Trophoblast cell (in vitro differentiated cells and primary cell): ENCODE measurements at regions not wholly inside any gene's neighbourhood (a gene's known extent, or its start where the extent isn't known, plus 50 kb on each side); places are given as distances from the start of the nearest gene placed in this dataset.

ENCODE experiments used
- DNase-seq, 2 donors: peaks; one replicate each; pipeline ENCODE4 v3.0.0-alpha.2; 2016
- H2AFZ ChIP-seq: 2 replicates; pipeline ENCODE4 v1.6.1; 2013; ENCODE audit warnings: low read length, moderate library complexity, mild to moderate bottlenecking; ENCODE audit not compliant: insufficient read depth, poor library complexity
- H2AK5ac ChIP-seq: 2 replicates; pipeline ENCODE4 v1.6.1; 2013; ENCODE audit warnings: mild to moderate bottlenecking, low read length
- H2BK120ac ChIP-seq: 2 replicates; pipeline ENCODE4 v1.6.1; 2013; ENCODE audit warnings: low read length, mild to moderate bottlenecking, moderate library complexity; ENCODE audit not compliant: insufficient read depth, poor library complexity
- H2BK12ac ChIP-seq: 2 replicates; pipeline ENCODE4 v1.6.1; 2013; ENCODE audit warnings: mild to moderate bottlenecking, low read length, moderate library complexity
- H2BK5ac ChIP-seq: 2 replicates; pipeline ENCODE4 v1.6.1; 2013; ENCODE audit warnings: low read length, low read depth, moderate library complexity, mild to moderate bottlenecking; ENCODE audit not compliant: poor library complexity
- H3K14ac ChIP-seq: 2 replicates; pipeline ENCODE4 v1.6.1; 2013; ENCODE audit warnings: mild to moderate bottlenecking, low read length
- H3K18ac ChIP-seq: 2 replicates; pipeline ENCODE4 v1.6.1; 2013; ENCODE audit warnings: mild to moderate bottlenecking, low read length
- H3K23ac ChIP-seq: 2 replicates; pipeline ENCODE4 v1.6.1; 2013; ENCODE audit warnings: low read length
- H3K27ac ChIP-seq: 2 replicates; pipeline ENCODE4 v1.5.1; 2013; ENCODE audit warnings: low read depth, mild to moderate bottlenecking, inconsistent platforms, low read length, moderate library complexity
- H3K27me3 ChIP-seq: 2 replicates; pipeline ENCODE4 v1.6.1; 2013; ENCODE audit warnings: inconsistent platforms, mild to moderate bottlenecking, low read length, moderate library complexity; ENCODE audit not compliant: insufficient read depth
- H3K36me3 ChIP-seq, 2 experiments: 1 replicate in 1 of 2; 2 replicates in 1 of 2; pipeline ENCODE4 v1.6.1; 2013; ENCODE audit warnings: low read length in 2 of 2, mild to moderate bottlenecking in 2 of 2, moderate library complexity in 1 of 2; ENCODE audit not compliant: insufficient read depth in 2 of 2, control insufficient read depth in 1 of 2
- H3K4ac ChIP-seq: 2 replicates; pipeline ENCODE4 v1.6.1; 2013; ENCODE audit warnings: low read depth, mild to moderate bottlenecking, low read length, moderate library complexity
- H3K4me1 ChIP-seq, 2 experiments: 1 replicate in 1 of 2; 2 replicates in 1 of 2; pipeline ENCODE4 v1.6.1; 2013; ENCODE audit warnings: low read length in 2 of 2, mild to moderate bottlenecking in 2 of 2, moderate library complexity in 1 of 2; ENCODE audit not compliant: insufficient read depth in 2 of 2, control insufficient read depth in 1 of 2
- H3K4me2 ChIP-seq: 2 replicates; pipeline ENCODE4 v1.6.1; 2013; ENCODE audit warnings: inconsistent platforms, mild to moderate bottlenecking, low read length, moderate library complexity
- H3K4me3 ChIP-seq: 2 replicates; pipeline ENCODE4 v1.5.1; 2013; ENCODE audit warnings: mild to moderate bottlenecking, low read depth, low read length, inconsistent platforms
- H3K79me1 ChIP-seq: one replicate; pipeline ENCODE4 v1.6.1; 2013; ENCODE audit warnings: low read length
- H3K79me2 ChIP-seq: 2 replicates; pipeline ENCODE4 v1.6.1; 2013; ENCODE audit warnings: low read length, mild to moderate bottlenecking; ENCODE audit not compliant: control insufficient read depth, insufficient read depth, poor library complexity
- H3K9ac ChIP-seq: 2 replicates; pipeline ENCODE4 v1.6.1; 2013; ENCODE audit warnings: mild to moderate bottlenecking, low read length
- H3K9me3 ChIP-seq: 2 replicates; pipeline ENCODE4 v1.6.1; 2013; ENCODE audit warnings: low read depth, mild to moderate bottlenecking, control low read depth, inconsistent platforms, low read length; ENCODE audit not compliant: insufficient read depth
- H4K12ac ChIP-seq: 2 replicates; pipeline ENCODE4 v1.6.1; 2013; ENCODE audit warnings: low read depth, mild to moderate bottlenecking, low read length, moderate library complexity
- H4K8ac ChIP-seq: 2 replicates; pipeline ENCODE4 v1.6.1; 2013; ENCODE audit warnings: low read depth, mild to moderate bottlenecking, low read length, moderate library complexity
- H4K91ac ChIP-seq: one replicate; pipeline ENCODE4 v1.6.1; 2013; ENCODE audit warnings: low read depth, mild to moderate bottlenecking, low read length, moderate library complexity
- WGBS: extraction: QIAGEN DNeasy Blood & Tissue Kit; methylation state at CpG from one replicate; pipeline ENCODE4 v1.1.7; 2013; ENCODE audit warnings: missing lambda C conversion rate; ENCODE audit not compliant: insufficient read length, insufficient coverage; ENCODE audit errors: extremely low coverage; 5-methylcytosine and 5-hydroxymethylcytosine counted together

GRCh38 chr10:29035721-29036120, 253.1 kb upstream of the LYZL1 start:
- Histone ChIP-seq H4K8ac (no peak overlapping the region), H4K91ac (no peak overlapping the region), H3K4me2 (no peak overlapping the region), H2BK12ac (no peak overlapping the region), H3K14ac (no peak overlapping the region), H3K4me1 (peaks cover 0 to 3% of the 10 kb centered on the region in 2 experiments), H3K79me1 (peaks cover 3% of the 10 kb centered on the region), H3K79me2 (no peaks in the 10 kb centered on the region), H2AK5ac (no peak overlapping the region), H2BK5ac (no peak overlapping the region), H3K4me3 (no peak overlapping the region), H2AFZ (no peak overlapping the region), H3K4ac (no peak overlapping the region), H3K9ac (no peak overlapping the region), H3K27me3 (no peaks in the 10 kb centered on the region), H3K23ac (no peak overlapping the region), H3K18ac (no peak overlapping the region), H3K9me3 (peaks cover 2% of the 10 kb centered on the region), H2BK120ac (no peak overlapping the region), H4K12ac (no peak overlapping the region), H3K36me3 (no peaks in the 10 kb centered on the region), H3K27ac (no peak overlapping the region)
- WGBS, result no CpG with 5 or more reads among the region's 2 CpGs
- DNase-seq, result no peak

- no peak overlapping the region for H4K91ac ChIP-seq
- no peak overlapping the region for H2BK12ac ChIP-seq
- H2BK120ac ChIP-seq, result no peak overlapping the region
- peaks cover 3% of the 10 kb centered on the region for H3K79me1 ChIP-seq
- H3K4ac ChIP-seq, result no peak overlapping the region
- H2BK5ac ChIP-seq, result no peak overlapping the region
- peaks cover 0 to 3% of the 10 kb centered on the region in 2 experiments for H3K4me1 ChIP-seq
- no peak overlapping the region for H3K14ac ChIP-seq
- H3K9ac ChIP-seq, result no peak overlapping the region
- H4K8ac ChIP-seq, result no peak overlapping the region
- H2AK5ac ChIP-seq, result no peak overlapping the region
- no peak overlapping the region for H4K12ac ChIP-seq
- no peak overlapping the region for H3K27ac ChIP-seq
- no peak overlapping the region for H3K23ac ChIP-seq
- no peak overlapping the region for H3K18ac ChIP-seq
- H3K27me3 ChIP-seq, result no peaks in the 10 kb centered on the region
- no peak overlapping the region for H2AFZ ChIP-seq
- peaks cover 2% of the 10 kb centered on the region for H3K9me3 ChIP-seq
- WGBS, result no CpG with 5 or more reads among the region's 12 CpGs
- no peaks in the 10 kb centered on the region for H3K36me3 ChIP-seq
- no peaks in the 10 kb centered on the region for H3K79me2 ChIP-seq
- DNase-seq, result no peak
- no peak overlapping the region for H3K4me2 ChIP-seq
- H3K4me3 ChIP-seq, result no peak overlapping the region
These were observed 251.3 kb upstream of the LYZL1 start for GRCh38 chr10:29037348-29038113.

GRCh38 chr10:29039091-29039490, 249.8 kb upstream of the LYZL1 start:
- Histone ChIP-seq H3K18ac (no peak overlapping the region), H3K9ac (no peak overlapping the region), H2BK5ac (no peak overlapping the region), H2AFZ (no peak overlapping the region), H3K4me3 (no peak overlapping the region), H3K14ac (no peak overlapping the region), H3K23ac (no peak overlapping the region), H2BK12ac (peak overlapping the region; percentile 73), H2AK5ac (peak overlapping the region; percentile 26), H3K27ac (no peak overlapping the region), H3K79me1 (peaks cover 3% of the 10 kb centered on the region), H3K36me3 (no peaks in the 10 kb centered on the region), H3K79me2 (no peaks in the 10 kb centered on the region), H3K27me3 (no peaks in the 10 kb centered on the region), H4K91ac (no peak overlapping the region), H4K12ac (no peak overlapping the region), H3K4me1 (peaks cover 0 to 3% of the 10 kb centered on the region in 2 experiments), H2BK120ac (no peak overlapping the region), H3K9me3 (peaks cover 2% of the 10 kb centered on the region), H3K4me2 (no peak overlapping the region), H3K4ac (no peak overlapping the region), H4K8ac (no peak overlapping the region)
- DNase-seq, result no peak
- WGBS, result no CpG with 5 or more reads among the region's 5 CpGs

- peaks cover 0 to 3% of the 10 kb centered on the region in 2 experiments for H3K4me1 ChIP-seq
- no peak overlapping the region for H3K4me2 ChIP-seq
- no peak overlapping the region for H3K27ac ChIP-seq
- DNase-seq, result peak; percentile 16 to 84
- H3K27me3 ChIP-seq, result no peaks in the 10 kb centered on the region
- no peak overlapping the region for H3K4ac ChIP-seq
- H4K91ac ChIP-seq, result no peak overlapping the region
- no peak overlapping the region for H2AK5ac ChIP-seq
- no peak overlapping the region for H2AFZ ChIP-seq
- no peak overlapping the region for H2BK5ac ChIP-seq
- WGBS, result no CpG with 5 or more reads among the region's 2 CpGs
- no peak overlapping the region for H3K4me3 ChIP-seq
- H3K18ac ChIP-seq, result no peak overlapping the region
- peak overlapping the region; percentile 36 for H2BK12ac ChIP-seq
- no peak overlapping the region for H3K9ac ChIP-seq
- H3K14ac ChIP-seq, result no peak overlapping the region
- H2BK120ac ChIP-seq, result no peak overlapping the region
- no peak overlapping the region for H3K23ac ChIP-seq
- H4K8ac ChIP-seq, result no peak overlapping the region
- peaks cover 3% of the 10 kb centered on the region for H3K79me1 ChIP-seq
- no peaks in the 10 kb centered on the region for H3K79me2 ChIP-seq
- no peak overlapping the region for H4K12ac ChIP-seq
- H3K9me3 ChIP-seq, result peaks cover 2% of the 10 kb centered on the region
- H3K36me3 ChIP-seq, result no peaks in the 10 kb centered on the region
These were observed 249.1 kb upstream of the LYZL1 start for GRCh38 chr10:29039677-29040189.
